Colon (tissue), 2 donors: ENCODE measurements at regions not wholly inside any gene's neighbourhood (a gene's known extent, or its start where the extent isn't known, plus 50 kb on each side); places are given as distances from the start of the nearest gene placed in this dataset.
"Not testable (repeated sequence)": the region's sequence is repeated elsewhere in the genome, so short reads cannot be mapped to it uniquely, and the experiment has no call there.

Experiments used
- FAIRE-seq: peaks from 2 replicates; lab custom pipeline; 2012; peaks lifted over from hg19 to GRCh38; lab: Jason Lieb, UNC
- donor health status: control.
- donor health status: control.

DNA sequence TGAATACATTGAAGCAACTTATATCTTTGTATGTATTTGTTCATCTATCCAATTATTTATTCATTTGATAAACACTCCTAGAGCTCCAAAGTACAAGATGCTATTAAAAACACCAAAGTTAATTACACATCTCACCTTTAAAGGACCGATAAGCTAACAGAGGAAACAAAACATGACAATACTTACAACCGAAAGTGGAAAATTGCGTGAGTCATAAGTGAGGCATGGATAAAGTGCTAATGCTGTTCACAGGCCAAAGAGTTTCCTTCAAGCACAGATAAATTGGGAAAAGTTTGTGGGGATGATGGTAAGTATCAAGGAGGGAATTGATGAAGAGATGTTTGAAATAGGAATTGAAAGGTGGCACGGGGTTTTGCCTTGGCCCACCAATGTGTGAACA, 172.8 kb upstream of the KITLG start:
- peak; percentile 18 for FAIRE-seq

DNA sequence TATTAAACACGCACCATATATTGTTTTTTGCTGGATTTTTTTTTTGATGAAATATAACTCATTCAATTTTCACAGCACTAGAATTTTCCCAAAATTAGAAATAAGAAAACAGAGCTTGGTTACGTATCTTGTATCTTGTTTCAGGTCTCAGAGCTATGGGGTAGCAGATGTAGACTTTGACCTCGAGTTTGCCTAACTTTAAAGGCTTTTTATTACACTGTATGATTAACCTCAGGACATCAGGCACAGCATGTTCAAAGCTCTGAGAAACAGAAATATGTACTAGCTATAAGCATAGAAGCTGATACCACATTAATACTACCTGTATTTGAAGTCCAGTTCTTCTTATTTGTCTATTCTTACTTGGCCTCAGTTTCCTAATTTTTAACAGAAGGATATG, 171.9 kb upstream of the KITLG start:
- no peak for FAIRE-seq

DNA sequence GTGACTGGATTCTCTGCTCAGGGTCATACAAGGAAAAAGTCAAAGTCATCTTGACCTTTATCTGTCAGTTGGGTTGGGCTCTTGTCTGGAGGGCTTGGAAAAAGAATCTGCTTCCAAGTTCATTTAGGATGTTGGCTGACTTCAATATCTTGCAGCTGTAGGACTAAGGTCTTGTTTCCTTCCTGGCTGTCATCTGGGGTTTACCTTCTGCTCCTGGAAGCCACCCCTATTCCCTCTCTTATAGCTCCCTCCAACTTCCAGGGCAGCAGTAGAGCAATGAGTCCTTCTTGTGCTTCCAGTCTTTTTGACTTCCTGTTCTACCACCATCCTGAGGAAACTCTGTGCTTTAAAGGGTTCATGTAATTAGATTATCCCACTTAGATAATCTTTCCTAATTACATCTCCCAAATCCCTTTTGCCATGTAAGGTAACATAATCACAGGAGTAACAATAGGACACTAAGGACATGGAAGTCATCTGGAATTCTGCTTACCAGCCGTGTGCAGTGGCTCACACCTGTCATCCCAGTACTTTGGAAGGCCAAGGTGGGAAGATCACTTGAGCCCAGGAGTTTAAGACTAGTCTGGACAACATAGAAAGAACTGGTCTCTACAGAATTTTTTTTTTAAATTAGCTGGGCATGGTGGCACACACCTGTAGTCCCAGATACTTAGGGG, 170.7 kb upstream of the KITLG start:
- no peak for FAIRE-seq

DNA sequence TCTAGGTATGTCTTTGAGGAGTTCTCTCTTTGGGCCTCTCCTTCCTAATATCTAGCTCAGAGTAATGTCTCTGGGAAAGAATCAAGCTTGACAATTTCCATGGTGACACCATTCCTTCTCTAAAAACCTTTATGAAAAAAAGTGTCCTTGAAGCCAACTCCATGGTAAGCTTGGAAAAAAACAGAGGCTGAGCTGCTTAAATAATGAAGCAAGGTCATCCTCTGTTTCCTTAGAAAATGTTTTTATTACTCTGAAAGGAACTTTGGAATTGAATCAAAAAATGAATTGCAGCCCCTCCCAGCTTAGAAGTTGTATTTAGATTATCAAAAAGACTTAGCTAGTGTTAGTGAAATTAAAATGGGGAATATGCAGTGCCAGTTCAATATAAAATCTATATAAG, 166.1 kb upstream of the KITLG start:
- no peak for FAIRE-seq

DNA sequence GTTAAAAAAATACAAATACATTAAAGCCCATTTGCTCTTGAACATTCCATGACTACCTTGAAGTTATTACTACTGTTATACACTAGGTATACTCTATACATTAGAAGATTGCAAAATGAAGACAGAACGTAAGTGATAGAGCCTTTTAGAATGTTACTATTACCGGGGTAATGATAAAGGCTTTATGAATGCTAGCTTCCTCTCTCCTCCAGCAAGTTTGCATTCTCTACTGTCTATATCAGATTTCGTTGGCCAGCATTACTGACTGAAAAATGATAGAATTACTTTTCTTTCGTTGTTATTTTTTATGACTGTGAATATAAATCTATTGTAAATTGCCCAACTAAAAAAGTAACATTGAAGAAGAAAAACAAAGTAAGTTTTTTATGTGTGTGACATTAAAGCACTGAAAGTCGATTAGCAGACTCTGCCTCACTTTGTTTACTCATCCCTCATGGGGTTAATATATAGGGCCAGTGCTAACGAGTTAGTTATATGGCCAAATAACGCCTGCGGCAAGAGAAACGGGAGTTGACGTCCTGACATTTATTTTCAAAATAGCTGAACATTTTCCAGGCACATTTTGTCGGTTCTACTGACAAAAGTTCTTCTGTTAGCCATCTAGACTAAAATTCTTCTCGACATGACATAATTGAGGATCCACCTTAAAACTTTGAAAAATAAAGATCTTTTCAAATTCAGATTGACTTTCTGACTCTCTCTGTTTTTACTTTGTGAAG, 163.8 kb upstream of the KITLG start:
- FAIRE-seq, result no peak

DNA sequence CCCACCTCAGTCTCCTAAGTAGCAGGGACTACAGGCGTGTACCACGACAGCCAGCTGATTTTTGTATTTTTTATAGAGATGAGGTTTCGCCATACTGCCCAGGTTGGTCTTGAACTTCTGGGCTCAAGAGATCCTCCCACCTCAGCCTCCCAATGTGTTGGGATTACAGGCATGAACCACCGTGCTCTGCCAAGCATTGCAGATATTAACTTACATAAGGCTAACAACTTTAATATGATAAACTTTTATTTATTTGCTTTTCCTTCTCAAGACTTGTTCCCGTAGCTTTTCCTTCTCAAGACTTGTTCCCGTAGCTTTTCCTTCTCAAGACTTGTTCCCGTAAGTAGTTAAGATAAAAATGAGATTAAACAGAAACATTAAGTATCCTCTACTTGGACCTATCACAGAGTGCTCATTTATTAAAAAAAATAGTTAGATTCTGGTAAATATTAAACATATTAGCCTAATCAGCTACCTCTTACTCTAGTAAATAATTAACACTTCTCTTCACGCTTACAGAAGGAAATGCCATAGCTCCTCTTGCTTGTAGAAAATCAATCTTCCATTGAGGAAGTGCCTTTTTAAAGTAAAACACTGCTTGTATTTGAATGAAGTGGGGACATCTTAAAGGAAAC, 157.7 kb upstream of the KITLG start:
- FAIRE-seq, result no peak

DNA sequence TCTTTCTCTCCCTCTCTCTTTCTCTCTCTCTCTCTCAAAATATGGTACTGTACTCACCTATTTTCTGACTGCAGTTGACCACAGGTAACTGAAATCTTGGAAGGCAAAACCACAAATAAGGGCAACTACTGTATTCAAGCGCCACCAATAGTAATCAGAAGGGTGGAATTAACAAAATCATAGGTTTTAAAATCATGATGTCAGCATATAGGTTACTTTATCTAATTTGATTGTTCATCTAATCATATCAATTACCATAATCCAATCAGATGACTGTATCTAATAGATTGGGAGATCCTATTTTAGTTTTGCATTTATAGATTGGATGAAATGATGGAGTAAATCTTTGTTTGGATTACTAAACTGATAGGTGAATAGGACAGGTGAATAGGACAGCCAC, 155.8 kb upstream of the KITLG start:
- FAIRE-seq, result no peak

DNA sequence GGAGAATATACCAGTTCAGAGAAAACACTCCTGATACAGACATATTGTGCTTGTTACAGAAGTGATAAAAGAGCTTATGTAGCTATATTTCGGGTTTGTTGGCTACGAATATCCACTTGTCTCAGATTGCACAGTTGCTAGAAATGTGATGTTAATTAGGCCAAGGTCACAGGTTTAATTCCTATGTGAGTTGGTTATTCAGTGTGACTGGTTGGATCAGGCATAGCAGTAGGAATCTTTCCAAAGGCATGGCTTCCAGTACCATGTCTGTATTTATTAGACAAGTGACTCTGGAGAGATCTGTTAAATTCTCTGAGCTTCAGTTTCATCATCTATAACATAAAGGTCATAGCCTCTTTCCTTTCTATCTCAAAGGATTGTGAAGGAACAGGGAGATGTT, 152.7 kb upstream of the KITLG start:
- FAIRE-seq, result no peak

DNA sequence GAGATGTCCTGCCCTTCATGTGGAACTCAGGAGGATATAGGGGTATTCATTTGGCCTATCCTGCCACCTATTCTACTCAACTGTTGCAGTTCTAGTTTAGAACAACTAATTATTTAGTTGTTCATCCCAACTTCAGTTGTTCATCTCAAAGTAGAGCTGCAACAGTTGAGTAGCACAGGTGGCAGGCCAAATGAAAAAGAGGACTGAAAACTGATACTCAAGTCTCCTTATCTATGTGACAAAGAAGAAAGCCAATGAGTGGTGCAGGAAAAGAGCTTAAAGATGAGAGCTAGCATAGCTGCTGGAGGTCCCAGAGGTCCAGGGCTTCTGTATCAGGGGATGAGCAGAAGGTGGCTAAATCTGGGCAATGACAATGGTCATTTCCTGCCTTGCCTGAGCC, 148.9 kb upstream of the KITLG start:
- no peak for FAIRE-seq

DNA sequence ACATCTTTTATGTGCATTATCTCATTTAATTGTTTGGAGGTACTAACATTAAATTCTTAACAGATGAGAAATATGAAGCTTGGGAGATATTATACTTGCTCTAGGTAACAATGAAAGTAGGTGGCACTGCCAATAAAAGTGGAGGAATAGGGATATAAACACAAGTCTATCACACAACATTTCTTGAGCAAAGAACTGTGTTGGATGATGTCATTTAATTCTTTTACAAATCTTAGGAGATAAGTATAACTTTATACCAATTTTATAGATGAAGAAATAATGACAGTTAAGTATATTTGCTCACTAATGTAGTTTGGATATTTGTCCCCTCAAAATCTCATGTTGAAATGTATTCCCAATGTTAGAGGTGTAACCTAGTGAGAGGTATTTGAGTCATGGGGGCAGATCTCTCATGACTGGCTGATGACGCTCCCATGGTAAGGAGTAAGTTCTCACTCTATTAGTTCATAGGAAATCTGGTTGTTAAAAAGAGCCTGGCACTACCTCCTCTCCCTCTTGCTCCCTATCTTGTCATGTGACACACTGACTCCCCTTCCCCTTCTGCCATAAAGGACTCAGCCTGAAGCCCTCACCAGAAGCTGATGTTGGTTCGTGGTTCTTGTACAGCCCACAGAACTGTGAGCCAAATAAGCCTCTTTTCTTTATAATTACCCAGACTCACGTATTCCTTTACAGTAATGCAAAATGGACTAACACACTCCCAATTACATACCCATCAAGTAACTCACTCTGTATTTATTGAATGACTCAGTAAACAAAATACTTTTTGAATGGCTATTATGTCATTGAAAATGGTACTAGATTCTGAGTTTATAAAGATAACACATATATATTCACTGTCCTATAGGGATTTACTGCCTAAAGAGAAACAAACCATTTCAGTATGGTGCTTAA, 146.8 kb upstream of the KITLG start:
- FAIRE-seq, result no peak

DNA sequence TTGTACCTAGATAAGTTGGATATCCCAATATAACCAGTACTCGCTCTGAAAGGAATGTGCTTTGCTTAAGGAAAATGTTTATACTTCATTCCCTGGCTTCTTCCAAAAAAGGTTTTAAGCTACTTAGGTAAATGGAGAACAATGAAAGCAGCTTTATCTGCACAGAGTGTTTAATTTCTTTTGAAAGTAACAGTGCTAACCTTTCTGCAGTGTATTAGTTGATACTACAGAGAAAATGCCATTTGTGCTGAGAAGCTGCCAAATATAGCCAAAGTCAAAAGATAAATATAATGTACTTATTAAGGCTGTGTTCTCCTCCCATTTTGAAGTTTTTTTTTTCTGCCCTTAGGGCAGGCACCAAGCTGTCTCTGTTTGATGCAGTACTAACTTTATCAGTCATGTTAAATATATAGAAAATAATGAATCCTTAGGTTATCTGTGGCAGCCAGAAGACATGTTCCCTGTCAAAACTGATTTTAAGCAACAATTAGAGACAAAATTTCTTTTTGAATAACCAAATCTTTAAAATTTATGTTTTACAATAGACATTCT, 145.4 kb upstream of the KITLG start:
- peak; percentile 41 for FAIRE-seq

DNA sequence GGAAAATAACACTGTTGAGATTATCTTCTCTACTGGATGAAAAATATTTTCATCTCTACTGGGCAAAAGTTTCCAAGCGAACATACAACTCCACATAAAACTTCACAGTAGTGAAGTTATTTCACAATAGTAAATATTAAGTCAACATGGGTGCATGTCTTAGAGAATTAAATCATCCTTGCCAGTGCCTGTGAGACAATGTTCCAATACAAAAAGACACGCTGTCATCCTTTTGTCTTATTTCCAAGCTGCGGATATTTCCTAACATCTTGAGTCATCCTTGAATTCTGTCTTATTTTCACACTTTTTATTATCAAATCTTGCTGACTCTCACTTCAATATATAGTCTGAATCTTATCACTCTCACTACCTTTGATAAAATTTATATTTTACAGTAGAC, 142.9 kb upstream of the KITLG start:
- no peak for FAIRE-seq

DNA sequence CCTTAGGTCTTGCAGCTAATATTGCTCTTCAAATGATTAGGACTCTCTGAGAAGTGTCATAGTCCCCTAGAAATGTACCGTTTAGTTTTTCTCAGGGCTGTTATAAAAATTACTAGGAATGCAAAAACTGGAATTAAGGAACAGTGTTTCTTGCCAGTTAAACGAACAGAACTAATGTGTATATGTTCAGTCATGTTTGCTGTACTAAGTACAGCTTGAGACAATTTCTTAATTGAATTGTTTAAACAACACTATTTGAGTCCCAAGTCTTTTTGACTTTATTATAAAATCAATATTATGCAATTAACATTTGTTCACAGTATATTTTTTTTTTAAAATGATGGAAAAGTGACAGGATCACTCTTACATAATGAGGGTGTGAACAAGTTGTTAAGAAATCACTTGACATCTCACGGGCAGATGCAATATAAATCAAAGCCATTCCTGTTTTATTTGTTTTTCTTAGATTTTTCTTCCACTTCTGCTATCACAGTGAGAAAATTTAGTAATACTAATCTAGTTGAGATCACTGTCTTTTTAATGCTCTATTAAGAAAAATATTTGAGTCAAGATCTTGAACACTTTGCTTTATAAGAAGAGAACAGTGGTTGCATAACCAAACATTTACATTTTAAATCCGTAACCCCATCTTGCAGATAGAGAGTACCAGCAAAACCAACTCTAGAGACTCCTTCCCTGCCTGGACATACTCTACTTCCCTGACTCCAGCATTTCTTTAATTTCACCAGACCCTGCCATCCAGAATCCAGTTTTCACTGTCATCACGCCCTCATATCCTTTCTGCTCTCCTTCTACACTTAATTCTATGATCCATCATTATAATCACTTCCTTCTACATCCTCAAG, 140.7 kb upstream of the KITLG start:
- FAIRE-seq, result no peak

DNA sequence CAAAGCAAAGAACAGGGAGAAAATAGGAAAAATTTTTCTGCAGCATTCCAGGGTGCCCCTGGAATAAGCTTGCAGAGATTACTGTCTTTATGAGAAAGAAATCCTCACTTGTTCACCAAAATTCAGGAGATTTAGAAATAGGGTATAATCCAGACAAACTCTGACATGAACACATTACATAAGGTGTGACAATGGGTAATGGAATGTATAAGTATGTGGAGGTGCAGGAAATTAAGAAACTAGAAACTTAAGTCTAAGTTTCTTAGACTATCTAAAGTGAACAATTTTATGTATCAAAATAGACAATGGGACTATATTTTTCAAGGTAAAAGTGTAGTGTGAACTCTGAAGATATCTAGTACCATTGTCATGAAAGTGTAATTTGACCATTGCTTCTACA, 140.0 kb upstream of the KITLG start:
- FAIRE-seq, result no peak

DNA sequence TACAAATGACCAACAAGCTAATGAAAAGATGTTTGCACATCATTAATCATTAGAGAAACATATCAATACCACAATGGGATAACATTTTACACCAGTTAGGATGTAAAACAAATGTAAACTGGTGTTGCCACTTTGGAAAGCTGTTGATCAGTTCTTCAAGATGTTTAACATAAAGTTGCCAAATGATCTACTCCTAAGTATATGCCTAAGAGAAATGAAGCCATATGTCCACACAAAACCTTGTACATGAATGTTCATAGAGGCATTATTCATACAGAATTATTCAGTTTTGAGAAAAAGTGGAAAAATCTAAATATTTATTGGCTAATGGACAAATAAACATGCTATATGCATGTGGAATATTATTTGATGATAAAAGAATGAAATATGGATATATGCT, 136.9 kb upstream of the KITLG start:
- no peak for FAIRE-seq

DNA sequence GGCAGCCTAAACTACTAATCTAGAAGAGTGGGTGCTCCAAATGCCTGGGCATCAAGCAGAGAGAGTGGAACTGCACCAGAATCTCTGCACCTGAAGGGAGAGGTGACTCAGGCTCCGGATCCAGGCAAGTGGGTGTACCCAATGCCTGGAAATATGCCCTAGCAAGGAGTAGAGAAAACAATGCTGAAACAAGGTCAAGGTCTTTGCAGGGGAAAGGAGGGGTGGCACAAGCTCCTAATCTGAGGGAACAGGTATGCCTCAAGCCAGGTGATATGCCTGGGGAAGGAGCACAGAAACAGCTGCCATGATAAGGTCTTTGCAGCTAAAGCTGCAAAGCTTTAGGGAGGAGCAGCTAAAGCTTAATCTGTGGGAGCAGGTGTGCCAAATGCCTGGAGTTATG, 136.0 kb upstream of the KITLG start:
- FAIRE-seq, result no peak

DNA sequence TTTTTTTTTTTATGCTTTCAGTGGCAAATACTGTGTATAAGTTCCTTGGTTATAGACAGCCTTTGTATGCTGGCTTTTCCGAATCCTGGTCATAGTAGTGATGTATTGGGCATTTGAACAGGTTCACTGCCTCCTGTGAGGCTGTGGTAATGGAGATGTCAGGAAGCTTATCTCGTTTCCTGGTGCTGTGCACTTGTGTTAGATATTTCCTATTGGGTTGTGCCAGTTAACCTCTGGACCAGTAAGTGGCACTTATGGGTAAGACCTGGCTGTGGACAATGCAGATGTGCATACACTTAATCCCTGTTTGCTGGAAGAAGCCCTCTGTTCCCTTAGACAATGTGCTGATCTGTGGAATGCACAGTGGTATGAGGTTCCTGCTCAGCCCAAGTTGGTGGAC, 135.4 kb upstream of the KITLG start:
- no peak for FAIRE-seq

DNA sequence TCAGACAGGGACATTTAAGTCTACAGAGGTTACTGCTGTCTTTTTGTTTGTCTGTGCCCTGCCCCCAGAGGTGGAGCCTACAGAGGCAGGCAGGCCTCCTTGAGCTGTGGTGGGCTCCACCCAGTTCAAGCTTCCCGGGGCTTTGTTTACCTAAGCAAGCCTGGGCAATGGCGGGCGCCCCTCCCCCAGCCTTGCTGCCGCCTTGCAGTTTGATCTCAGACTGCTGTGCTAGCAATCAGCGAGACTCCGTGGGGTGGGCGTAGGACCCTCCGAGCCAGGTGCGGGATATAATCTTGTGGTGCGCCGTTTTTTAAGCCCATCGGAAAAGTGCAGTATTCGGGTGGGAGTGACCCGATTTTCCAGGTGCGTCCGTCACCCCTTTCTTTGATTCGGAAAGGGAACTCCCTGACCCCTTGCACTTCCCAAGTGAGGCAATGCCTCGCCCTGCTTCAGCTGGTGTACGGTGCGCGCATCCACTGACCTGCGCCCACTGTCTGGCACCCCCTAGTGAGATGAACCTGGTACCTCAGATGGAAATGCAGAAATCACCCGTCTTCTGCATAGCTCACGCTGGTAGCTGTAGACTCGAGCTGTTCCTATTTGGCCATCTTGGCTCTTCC, 134.1 kb upstream of the KITLG start:
- not testable (repeated sequence) for FAIRE-seq

DNA sequence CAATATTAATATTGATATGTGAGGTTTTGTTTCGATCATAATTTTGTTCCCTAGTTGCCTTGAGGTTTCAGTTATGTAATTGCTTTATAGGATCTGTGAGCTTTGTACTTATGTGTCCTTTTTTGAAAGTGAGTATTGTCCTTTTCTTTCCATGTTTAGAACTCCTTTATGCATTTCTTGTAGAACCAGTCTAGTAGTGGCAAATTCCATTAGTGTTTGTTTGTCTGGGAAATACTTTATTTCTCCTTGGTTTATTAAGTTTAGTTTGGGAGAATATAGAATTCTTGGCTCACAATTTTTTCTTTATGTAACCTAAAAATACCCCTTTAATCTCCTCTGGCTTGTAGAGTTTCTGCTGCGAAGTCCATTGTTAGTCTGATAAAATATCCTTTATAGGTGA, 127.5 kb upstream of the KITLG start:
- FAIRE-seq, result no peak

DNA sequence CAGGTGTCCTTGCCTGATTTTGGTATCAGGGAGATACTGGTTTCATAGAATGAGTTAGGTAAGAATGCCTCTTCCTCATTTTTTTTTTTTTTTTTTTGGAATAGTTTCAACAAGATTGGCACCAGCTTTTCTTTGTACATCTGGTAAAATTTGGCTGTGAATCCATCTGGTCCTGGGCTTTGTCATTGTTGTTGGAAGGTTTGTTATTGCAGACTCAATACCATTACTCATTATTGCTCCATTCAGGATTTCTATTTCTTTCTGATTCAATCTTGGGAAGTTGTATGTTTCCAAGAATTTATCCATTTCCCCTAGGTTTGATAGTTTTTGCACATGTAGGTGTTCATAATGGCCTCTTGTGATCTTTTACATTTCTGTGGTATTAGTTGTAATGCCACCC, 126.0 kb upstream of the KITLG start:
- FAIRE-seq, result no peak

DNA sequence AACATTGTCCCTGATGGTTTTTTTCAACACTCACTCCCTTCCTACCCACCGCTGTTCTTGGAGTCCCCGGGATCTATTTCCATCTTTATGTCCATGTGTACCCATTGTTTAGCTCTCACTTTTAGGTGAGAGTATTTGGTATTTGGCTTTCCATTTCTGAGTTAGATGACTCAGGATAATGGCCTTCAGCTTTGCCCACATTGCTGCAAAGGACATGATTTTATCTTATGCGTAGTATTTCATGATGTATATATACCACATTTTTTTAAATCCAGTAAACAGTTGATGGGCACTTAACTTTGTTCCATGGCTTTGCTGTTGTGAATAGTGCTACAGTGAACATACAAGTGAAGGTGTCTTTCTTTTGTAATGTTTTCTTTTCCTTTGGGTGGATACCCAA, 123.5 kb upstream of the KITLG start:
- no peak for FAIRE-seq
